OCI-LY7 (cell line): ENCODE measurements at regions not wholly inside any gene's neighbourhood (a gene's known extent, or its start where the extent isn't known, plus 50 kb on each side); places are given as distances from the start of the nearest gene placed in this dataset.

Experiments
- BruUV-seq: library from RNA; stranded (reverse); fragments of 400-500 nt; replicated peaks from 2 replicates; lab custom pipeline; 2021; lab: Mats Ljungman, UMichigan
- CTCF ChIA-PET: fragments of 300-600 bp; sonication (Branson Sonifier 250); formaldehyde crosslinking; loops from one replicate; lab custom pipeline; 2022; ENCODE audit warnings: antibody characterized with exemption; ENCODE audit not compliant: unreplicated experiment; lab: Charles Lee
- POLR2A ChIA-PET: fragments of 300-600 bp; sonication (Branson Sonifier 250); formaldehyde crosslinking; loops from one replicate; lab custom pipeline; 2022; ENCODE audit warnings: antibody characterized with exemption; lab: Charles Lee
- DNase-seq: peaks from one replicate; pipeline ENCODE4 v3.0.0-alpha.2; 2015; ENCODE audit warnings: low spot score
- H2AFZ ChIP-seq: fragments of 200-600 bp; sonication (generic), shearing (Covaris generic); 2 replicates; pipeline ENCODE4 v1.6.1; 2014; ENCODE audit warnings: mild to moderate bottlenecking, antibody characterized with exemption, low read length, moderate library complexity
- H3K27ac ChIP-seq: fragments of 200-600 bp; sonication (generic); 2 replicates; pipeline ENCODE4 v1.5.1; 2014; ENCODE audit warnings: mixed run types, low read depth, mild to moderate bottlenecking, moderate library complexity, low read length, inconsistent platforms; ENCODE audit not compliant: poor library complexity, severe bottlenecking
- H3K36me3 ChIP-seq: fragments of 200-600 bp; sonication (generic); 2 replicates; pipeline ENCODE4 v1.6.1; 2014; ENCODE audit warnings: mild to moderate bottlenecking, antibody characterized with exemption, low read length, moderate library complexity, mixed read lengths; ENCODE audit not compliant: insufficient read depth
- H3K4me1 ChIP-seq: fragments of 200-600 bp; sonication (generic); 2 replicates; pipeline ENCODE4 v1.5.1; 2014; ENCODE audit warnings: mild to moderate bottlenecking, low read length; ENCODE audit not compliant: insufficient read depth, poor library complexity, severe bottlenecking
- H3K4me2 ChIP-seq: fragments of 200-600 bp; sonication (generic); 2 replicates; pipeline ENCODE4 v1.6.1; 2014; ENCODE audit warnings: mild to moderate bottlenecking, low read length
- H3K4me3 ChIP-seq: fragments of 200-600 bp; sonication (generic); 2 replicates; pipeline ENCODE4 v1.5.1; 2014; ENCODE audit warnings: mild to moderate bottlenecking, low read depth, low read length; ENCODE audit not compliant: poor library complexity, severe bottlenecking
- H3K79me2 ChIP-seq: fragments of 200-600 bp; sonication (generic); 2 replicates; pipeline ENCODE4 v1.6.1; 2016; ENCODE audit warnings: low read depth, mild to moderate bottlenecking, low read length, moderate library complexity, mixed read lengths; ENCODE audit not compliant: insufficient read depth
- H3K9me2 ChIP-seq: fragments of 200-600 bp; sonication (generic); 2 replicates; pipeline ENCODE4 v1.6.1; 2016; ENCODE audit warnings: mild to moderate bottlenecking, low read length, mixed read lengths; ENCODE audit not compliant: insufficient read depth
- H3K9me3 ChIP-seq: fragments of 200-600 bp; sonication (generic); 2 replicates; pipeline ENCODE4 v1.6.1; 2014; ENCODE audit warnings: mild to moderate bottlenecking, mixed run types, low read length, mixed read lengths
- H4K20me1 ChIP-seq: fragments of 200-600 bp; sonication (generic); 2 replicates; pipeline ENCODE4 v1.6.1; 2014; ENCODE audit warnings: mild to moderate bottlenecking, antibody characterized with exemption, low read length, moderate library complexity, mixed read lengths; ENCODE audit not compliant: insufficient read depth
- EZH2phosphoT487 ChIP-seq: fragments of 200-600 bp; sonication (generic); IDR thresholded peaks from 2 replicates; pipeline ENCODE4 v1.6.1; 2018; ENCODE audit warnings: low read depth, borderline replicate concordance, mild to moderate bottlenecking, mixed run types, antibody characterized with exemption, low read length, moderate library complexity, mixed read lengths
- intact Hi-C: fragments of 100-400 bp; cut with micrococcal nuclease; formaldehyde crosslinking; loops from one replicate; pipeline ENCODE4 v1.10.0; 2022; ENCODE audit not compliant: unreplicated experiment
- TF ChIP-seq, protein P1 (sequence below): fragments of 200-600 bp; sonication (generic); conservative IDR thresholded peaks from 2 replicates; pipeline ENCODE4 v1.5.1; 2014; ENCODE audit warnings: mild to moderate bottlenecking, antibody characterized with exemption, low read length, moderate library complexity, mixed read lengths

DNA sequence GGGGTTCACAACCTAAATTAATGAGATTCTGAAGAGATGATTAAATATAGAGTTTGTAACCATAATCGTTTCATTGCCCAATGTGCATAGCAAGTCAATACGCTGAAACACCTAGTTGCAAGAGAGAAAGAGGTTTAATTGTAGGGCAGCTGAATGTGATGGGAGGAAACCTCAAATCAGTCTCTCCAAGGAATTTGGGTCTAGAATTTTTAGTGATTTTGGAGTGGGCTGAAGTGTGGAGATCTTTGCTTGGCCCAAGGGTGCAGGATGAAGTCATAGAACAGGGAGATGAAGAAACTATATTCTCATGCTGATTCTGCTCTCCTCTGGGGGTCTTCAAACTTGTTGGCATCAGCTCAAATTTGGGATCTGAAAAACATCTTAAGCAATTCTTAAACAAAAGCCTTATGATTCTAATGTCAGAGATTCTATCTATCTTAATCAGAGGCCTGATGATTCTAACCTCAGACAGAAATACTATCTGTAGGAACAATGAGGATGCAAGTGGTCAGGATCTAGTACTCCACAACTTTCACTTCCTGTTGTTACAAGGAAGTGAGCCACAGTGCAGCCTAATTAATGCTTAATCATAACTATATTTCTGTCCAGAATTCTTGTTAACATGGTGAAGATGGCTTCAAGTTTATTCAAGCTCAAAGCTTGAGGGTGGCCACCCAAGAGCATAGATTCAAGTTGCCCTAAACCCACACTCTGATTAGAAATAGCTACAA, 80.2 kb upstream of the FUT8 start:
- ChIA-PET POLR2A (interaction anchor here (0.8 to 9.4 kb wide), 13 partner anchors 11 to 126 kb away, joined by 3 to 141 read pairs (median 7); no protein-coding TSS in a partner anchor), CTCF (interaction anchor here (0.6 to 1.8 kb wide), 7 partner anchors 11 to 106 kb away, joined by 3 to 7 read pairs (median 3); no protein-coding TSS in a partner anchor)
- Histone ChIP-seq H3K4me3 (peak overlapping the region; percentile 3), H4K20me1 (no peaks in the 10 kb centered on the region), H3K79me2 (no peaks in the 10 kb centered on the region), H3K4me2 (peak overlapping the region; percentile 50), H3K36me3 (no peaks in the 10 kb centered on the region), H3K4me1 (peaks cover 87% of the 10 kb centered on the region), H3K9me2 (no peaks in the 10 kb centered on the region), H3K9me3 (no peaks in the 10 kb centered on the region), H3K27ac (peak overlapping the region; percentile 71), H2AFZ (peak overlapping the region; percentile 3; the same call in 1 of the 2 replicates)
- TF ChIP-seq EZH2phosphoT487 = no peak
- TF ChIP-seq, protein P1, sequence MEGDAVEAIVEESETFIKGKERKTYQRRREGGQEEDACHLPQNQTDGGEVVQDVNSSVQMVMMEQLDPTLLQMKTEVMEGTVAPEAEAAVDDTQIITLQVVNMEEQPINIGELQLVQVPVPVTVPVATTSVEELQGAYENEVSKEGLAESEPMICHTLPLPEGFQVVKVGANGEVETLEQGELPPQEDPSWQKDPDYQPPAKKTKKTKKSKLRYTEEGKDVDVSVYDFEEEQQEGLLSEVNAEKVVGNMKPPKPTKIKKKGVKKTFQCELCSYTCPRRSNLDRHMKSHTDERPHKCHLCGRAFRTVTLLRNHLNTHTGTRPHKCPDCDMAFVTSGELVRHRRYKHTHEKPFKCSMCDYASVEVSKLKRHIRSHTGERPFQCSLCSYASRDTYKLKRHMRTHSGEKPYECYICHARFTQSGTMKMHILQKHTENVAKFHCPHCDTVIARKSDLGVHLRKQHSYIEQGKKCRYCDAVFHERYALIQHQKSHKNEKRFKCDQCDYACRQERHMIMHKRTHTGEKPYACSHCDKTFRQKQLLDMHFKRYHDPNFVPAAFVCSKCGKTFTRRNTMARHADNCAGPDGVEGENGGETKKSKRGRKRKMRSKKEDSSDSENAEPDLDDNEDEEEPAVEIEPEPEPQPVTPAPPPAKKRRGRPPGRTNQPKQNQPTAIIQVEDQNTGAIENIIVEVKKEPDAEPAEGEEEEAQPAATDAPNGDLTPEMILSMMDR = no peak
- intact Hi-C loops = no loop called here
- DNase-seq = peak; percentile 48
- BruUV-seq = no TSS peak

DNA sequence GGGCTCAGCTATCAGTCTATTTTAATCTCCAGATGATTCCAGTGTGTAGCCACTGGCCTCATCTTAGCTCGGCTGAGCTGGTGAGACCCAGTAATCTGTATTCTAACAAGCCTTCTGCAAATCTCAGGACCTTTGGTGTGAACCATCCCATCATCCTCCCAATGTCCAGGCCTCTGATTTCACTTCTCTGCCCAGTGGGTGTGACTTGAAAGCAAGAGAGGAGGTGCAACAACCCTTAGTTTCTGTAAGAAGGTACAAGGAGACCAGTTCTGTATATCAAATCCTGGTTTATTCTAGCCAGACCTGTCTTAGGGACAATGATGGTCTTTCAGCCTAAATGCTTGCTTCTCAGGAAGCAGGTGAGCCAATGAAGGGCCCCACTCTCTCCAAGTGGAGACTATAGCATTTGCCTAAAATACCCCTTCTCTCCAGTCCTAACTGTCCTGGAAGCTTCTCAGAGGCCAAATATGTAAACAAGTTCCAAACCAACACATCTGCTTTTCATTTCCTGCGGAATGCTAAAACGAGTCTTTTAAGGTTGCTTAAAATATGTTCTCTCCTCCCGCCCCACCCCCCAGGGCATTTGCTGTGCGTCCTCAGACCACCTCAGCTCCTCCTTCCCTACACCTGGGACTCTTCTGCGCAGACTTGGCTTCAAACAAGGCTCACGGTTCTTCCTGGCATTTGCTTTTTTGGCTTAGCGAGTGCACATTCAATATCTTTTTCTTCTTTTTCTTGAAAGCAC, 78.4 kb upstream of the FUT8 start:
- peak overlapping the region; percentile 2 for H3K4me3 ChIP-seq
- ChIA-PET POLR2A (interaction anchor here (0.7 to 9.4 kb wide), 10 partner anchors 9 to 128 kb away, joined by 3 to 141 read pairs (median 9); no protein-coding TSS in a partner anchor), CTCF (interaction anchor here (1.2 to 1.8 kb wide), 2 partner anchors 13 to 15 kb away, joined by 3 to 7 read pairs; no protein-coding TSS in a partner anchor)
- H3K36me3 ChIP-seq = no peaks in the 10 kb centered on the region
- peak; percentile 60 for DNase-seq
- H2AFZ ChIP-seq = peak overlapping the region; percentile 79
- no peaks in the 10 kb centered on the region for H3K9me3 ChIP-seq
- no peaks in the 10 kb centered on the region for H3K9me2 ChIP-seq
- H3K79me2 ChIP-seq = no peaks in the 10 kb centered on the region
- intact Hi-C loops = no loop called here
- BruUV-seq = no TSS peak
- no peaks in the 10 kb centered on the region for H4K20me1 ChIP-seq
- H3K27ac ChIP-seq = peak overlapping the region; percentile 71
- peak overlapping the region; percentile 44 for H3K4me2 ChIP-seq
- TF ChIP-seq, protein P1 = no peak
- TF ChIP-seq EZH2phosphoT487 = no peak
- H3K4me1 ChIP-seq = peaks cover 78% of the 10 kb centered on the region
